C4-2B (cell line): ENCODE measurements at regions not wholly inside any gene's neighbourhood (a gene's known extent, or its start where the extent isn't known, plus 50 kb on each side); places are given as distances from the start of the nearest gene placed in this dataset.

Experiments
- H3K27ac ChIP-seq: fragments of 450-650 bp; 2 replicates; pipeline ENCODE4 v1.5.1; 2017
- CTCF ChIP-seq: fragments of 450-650 bp; conservative IDR thresholded peaks from 2 replicates; pipeline ENCODE4 v1.5.1; 2017; ENCODE audit warnings: mild to moderate bottlenecking
- ZFX ChIP-seq: fragments of 450-650 bp; IDR thresholded peaks from 2 replicates; pipeline ENCODE4 v1.6.1; 2017

GRCh38 chr5:42974536-42974935 lies 65.6 kb downstream of the ANXA2R start:
- H3K27ac ChIP-seq: no peak overlapping the region
- TF ChIP-seq CTCF: no peak
- no peak for TF ChIP-seq ZFX

GRCh38 chr5:42970636-42971559 lies 69.2 kb downstream of the ANXA2R start:
- TF ChIP-seq CTCF (no peak; the same call in 1 of the 2 replicates), ZFX (no peak)
- no peak overlapping the region for H3K27ac ChIP-seq

GRCh38 chr5:42965934-42966333 lies 74.2 kb downstream of the ANXA2R start:
- no peak overlapping the region for H3K27ac ChIP-seq
- TF ChIP-seq CTCF: no peak
- no peak for TF ChIP-seq ZFX

GRCh38 chr5:42963412-42963811 lies 76.7 kb downstream of the ANXA2R start:
- no peak overlapping the region for H3K27ac ChIP-seq
- no peak for TF ChIP-seq ZFX
- TF ChIP-seq CTCF: no peak

- H3K27ac ChIP-seq: no peak overlapping the region
- TF ChIP-seq CTCF (no peak), ZFX (no peak)
Measured at GRCh38 chr5:42962124-42962523, 78.0 kb downstream of the ANXA2R start.

- H3K27ac ChIP-seq: no peak overlapping the region
- TF ChIP-seq CTCF (no peak), ZFX (no peak)
Measured at GRCh38 chr5:42960506-42960905, 79.6 kb downstream of the ANXA2R start.

- no peak overlapping the region for H3K27ac ChIP-seq
- TF ChIP-seq CTCF: no peak
- no peak for TF ChIP-seq ZFX
Measured at GRCh38 chr5:42956551-42956950, 83.6 kb downstream of the ANXA2R start.
